ENCODE measurements at regions not wholly inside any gene's neighbourhood (a gene's known extent, or its start where the extent isn't known, plus 50 kb on each side); places are given as distances from the start of the nearest gene placed in this dataset.

GRCh38 chr1:239263801-239264200 lies 122.6 kb upstream of the CHRM3 start:
- no peak for DNase-seq

- DNase-seq: no peak
Measured at GRCh38 chr1:239262538-239262937, 123.8 kb upstream of the CHRM3 start.

- DNase-seq: no peak
Measured at GRCh38 chr1:239261521-239261920, 124.8 kb upstream of the CHRM3 start.

GRCh38 chr1:239260842-239261241 lies 125.5 kb upstream of the CHRM3 start:
- DNase-seq: no peak

GRCh38 chr1:239255628-239256160 lies 130.7 kb upstream of the CHRM3 start:
- no peak for DNase-seq

GRCh38 chr1:239254999-239255398 lies 131.4 kb upstream of the CHRM3 start:
- DNase-seq: no peak

- no peak for DNase-seq
Measured at GRCh38 chr1:239253032-239253431, 133.3 kb upstream of the CHRM3 start.

GRCh38 chr1:239250353-239251035 lies 135.9 kb upstream of the CHRM3 start:
- DNase-seq: no peak

- no peak for DNase-seq
Measured at GRCh38 chr1:239247285-239247684, 139.1 kb upstream of the CHRM3 start.

- no peak for DNase-seq
Measured at GRCh38 chr1:239244084-239244483, 142.3 kb upstream of the CHRM3 start.

GRCh38 chr1:239243006-239243405 lies 143.4 kb upstream of the CHRM3 start:
- DNase-seq: no peak

- no peak for DNase-seq
Measured at GRCh38 chr1:239242404-239242803, 144.0 kb upstream of the CHRM3 start.

- no peak for DNase-seq
Measured at GRCh38 chr1:239240736-239241135, 145.6 kb upstream of the CHRM3 start.

GRCh38 chr1:239239529-239239928 lies 146.8 kb upstream of the CHRM3 start:
- DNase-seq: no peak

GRCh38 chr1:239237912-239238311 lies 148.5 kb upstream of the CHRM3 start:
- DNase-seq: no peak

GRCh38 chr1:239233626-239234025 lies 152.7 kb upstream of the CHRM3 start:
- no peak for DNase-seq

- DNase-seq: no peak
Measured at GRCh38 chr1:239232921-239233320, 153.4 kb upstream of the CHRM3 start.

- no peak for DNase-seq
Measured at GRCh38 chr1:239228451-239228850, 157.9 kb upstream of the CHRM3 start.

- no peak for DNase-seq
Measured at GRCh38 chr1:239225396-239225795, 161.0 kb upstream of the CHRM3 start.

- DNase-seq: no peak
Measured at GRCh38 chr1:239224100-239224499, 162.3 kb upstream of the CHRM3 start.

- no peak for DNase-seq
Measured at GRCh38 chr1:239222999-239223398, 163.4 kb upstream of the CHRM3 start.

GRCh38 chr1:239221656-239222055 lies 164.7 kb upstream of the CHRM3 start:
- DNase-seq: no peak

- DNase-seq: no peak
Measured at GRCh38 chr1:239219679-239220078, 166.7 kb upstream of the CHRM3 start.

GRCh38 chr1:239218301-239218700 lies 168.1 kb upstream of the CHRM3 start:
- no peak for DNase-seq
